Upper lobe of right lung (tissue), 1 donor: ENCODE measurements at regions not wholly inside any gene's neighbourhood (a gene's known extent, or its start where the extent isn't known, plus 50 kb on each side); places are given as distances from the start of the nearest gene placed in this dataset.
A peak's percentile ranks its signal among the peaks of the same experiment; 100 is the strongest.

Experiments used
- ATAC-seq: fragments of 200-7000 bp; cut with Tn5 transposase; one replicate; pipeline ENCODE4 v1.9.1; 2020; ENCODE audit warnings: mild to moderate bottlenecking, moderate library complexity
- DNase-seq: peaks from one replicate; pipeline ENCODE4 v3.0.0-alpha.2; 2020
- H3K27ac ChIP-seq: fragments of 200-600 bp; one replicate; pipeline ENCODE4 v1.8.0; 2022
- H3K27me3 ChIP-seq: fragments of 200-600 bp; one replicate; pipeline ENCODE4 v1.8.0; 2022; ENCODE audit warnings: mild to moderate bottlenecking
- H3K36me3 ChIP-seq: fragments of 200-600 bp; one replicate; pipeline ENCODE4 v1.8.0; 2022
- H3K4me1 ChIP-seq: fragments of 200-600 bp; one replicate; pipeline ENCODE4 v1.8.0; 2022
- H3K4me3 ChIP-seq: fragments of 200-600 bp; one replicate; pipeline ENCODE4 v1.8.0; 2022; ENCODE audit warnings: mild to moderate bottlenecking
- H3K9me3 ChIP-seq: fragments of 200-600 bp; one replicate; pipeline ENCODE4 v1.8.0; 2022
- CTCF ChIP-seq: fragments of 200-600 bp; IDR thresholded peaks from one replicate; pipeline ENCODE4 v1.8.0; 2022; ENCODE audit warnings: antibody characterized with exemption
- intact Hi-C: fragments of 100-400 bp; cut with DNase I; formaldehyde crosslinking; loops from one replicate; pipeline ENCODE4 v1.11.0; 2022
- donor health status: DM: no; HTN: yes; CAD: no; lungs with severe emphysema.

GRCh38 chr4:41327770-41328169 lies 71.0 kb downstream of the UCHL1 start:
- Histone ChIP-seq H3K27ac (no peak overlapping the region), H3K36me3 (no peaks in the 10 kb centered on the region), H3K9me3 (no peaks in the 10 kb centered on the region), H3K27me3 (no peaks in the 10 kb centered on the region), H3K4me1 (no peaks in the 10 kb centered on the region), H3K4me3 (no peak overlapping the region)
- no peak for ATAC-seq
- intact Hi-C loops, result no loop called here
- no peak for DNase-seq
- TF ChIP-seq CTCF, result no peak

- peaks cover 8% of the 10 kb centered on the region for H3K4me1 ChIP-seq
- no peak for TF ChIP-seq CTCF
- no peak overlapping the region for H3K27ac ChIP-seq
- ATAC-seq (no peak), DNase-seq (no peak)
- H3K4me3 ChIP-seq, result no peak overlapping the region
- intact Hi-C loops, result no loop called here
- H3K36me3 ChIP-seq, result no peaks in the 10 kb centered on the region
- no peaks in the 10 kb centered on the region for H3K9me3 ChIP-seq
- H3K27me3 ChIP-seq, result no peaks in the 10 kb centered on the region
Observed at GRCh38 chr4:41329361-41329760, 72.6 kb downstream of the UCHL1 start.

GRCh38 chr4:41331224-41331623 lies 74.5 kb downstream of the UCHL1 start:
- Histone ChIP-seq H3K27me3 (no peaks in the 10 kb centered on the region), H3K27ac (no peak overlapping the region), H3K4me1 (peaks cover 8% of the 10 kb centered on the region), H3K4me3 (no peak overlapping the region), H3K9me3 (no peaks in the 10 kb centered on the region), H3K36me3 (no peaks in the 10 kb centered on the region)
- intact Hi-C loops, result no loop called here
- no peak for DNase-seq
- ATAC-seq, result no peak
- TF ChIP-seq CTCF, result no peak

GRCh38 chr4:41332510-41333054 lies 75.9 kb downstream of the UCHL1 start:
- Histone ChIP-seq H3K4me3 (no peak overlapping the region), H3K27me3 (no peaks in the 10 kb centered on the region), H3K36me3 (no peaks in the 10 kb centered on the region), H3K27ac (no peak overlapping the region), H3K4me1 (peaks cover 8% of the 10 kb centered on the region), H3K9me3 (no peaks in the 10 kb centered on the region)
- DNase-seq (no peak), ATAC-seq (no peak)
- intact Hi-C loops, result no loop called here
- no peak for TF ChIP-seq CTCF

- no peak for TF ChIP-seq CTCF
Observed at GRCh38 chr4:41334182-41334581, 77.5 kb downstream of the UCHL1 start.

More at GRCh38 chr4:41334182-41334581, 77.5 kb downstream of the UCHL1 start:
- peak; percentile 61 for ATAC-seq
- no peak for DNase-seq
- Histone ChIP-seq H3K27ac (no peak overlapping the region), H3K4me3 (no peak overlapping the region), H3K4me1 (peaks cover 8% of the 10 kb centered on the region), H3K36me3 (no peaks in the 10 kb centered on the region), H3K27me3 (no peaks in the 10 kb centered on the region), H3K9me3 (no peaks in the 10 kb centered on the region)
- intact Hi-C loops, result no loop called here
